GM20000 (cell line): ENCODE measurements at regions not wholly inside any gene's neighbourhood (a gene's known extent, or its start where the extent isn't known, plus 50 kb on each side); places are given as distances from the start of the nearest gene placed in this dataset.
"Not testable (repeated sequence)": the region's sequence is repeated elsewhere in the genome, so short reads cannot be mapped to it uniquely, and the experiment has no call there.

ENCODE experiments used
- DNase-seq: peaks from one replicate; pipeline ENCODE4 v3.0.0; 2012; ENCODE audit warnings: low spot score
- CTCF ChIP-seq: IDR thresholded peaks from 2 replicates; pipeline ENCODE4 v1.5.1; 2012; ENCODE audit warnings: mild to moderate bottlenecking, control low read depth; ENCODE audit errors: extremely low read depth, missing control alignments

DNA sequence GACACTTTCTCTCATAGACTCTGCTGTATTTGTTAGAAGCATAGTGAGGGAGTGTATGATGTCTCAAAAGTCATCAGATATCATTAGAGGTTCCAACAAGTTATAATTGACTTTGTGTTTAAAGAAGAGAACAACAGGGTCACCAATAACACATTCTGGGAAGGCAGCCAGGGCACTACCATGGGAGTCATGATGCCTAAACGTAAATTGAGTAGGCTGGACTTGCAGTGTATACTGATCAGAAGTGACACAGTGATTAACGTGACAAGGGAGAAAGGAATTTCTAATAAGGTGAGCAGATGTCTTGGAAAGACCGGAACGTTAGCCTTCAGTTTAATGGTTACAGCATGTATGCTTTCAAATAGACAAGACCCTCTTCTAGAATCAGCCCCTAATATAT is 973.2 kb downstream of the NCAM2 start:
- no peak for DNase-seq
- TF ChIP-seq CTCF = no peak

DNA sequence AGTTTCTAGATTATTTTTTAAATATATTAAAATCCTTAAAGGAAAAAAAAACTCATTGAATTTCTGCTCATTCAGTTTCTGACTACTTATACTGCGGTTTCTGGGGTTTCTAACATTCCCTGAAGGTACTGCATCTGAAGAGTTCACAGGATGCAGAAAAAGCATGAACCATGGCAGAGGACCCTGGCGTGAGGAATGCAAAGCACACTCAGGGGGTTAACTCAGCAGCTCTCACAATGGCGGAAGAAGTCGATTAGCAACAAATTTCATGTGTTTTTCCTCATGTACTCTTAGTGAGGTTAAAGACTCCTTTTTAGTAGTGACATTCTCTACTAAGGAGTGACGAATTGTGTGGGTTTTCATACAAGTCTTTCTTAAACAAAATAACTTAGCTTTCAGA is 975.6 kb downstream of the NCAM2 start:
- DNase-seq = no peak
- no peak for TF ChIP-seq CTCF

- no peak for TF ChIP-seq CTCF
- no peak for DNase-seq
Observed at GRCh38 chr21:21996891-21997290, 998.7 kb downstream of the NCAM2 start.

DNA sequence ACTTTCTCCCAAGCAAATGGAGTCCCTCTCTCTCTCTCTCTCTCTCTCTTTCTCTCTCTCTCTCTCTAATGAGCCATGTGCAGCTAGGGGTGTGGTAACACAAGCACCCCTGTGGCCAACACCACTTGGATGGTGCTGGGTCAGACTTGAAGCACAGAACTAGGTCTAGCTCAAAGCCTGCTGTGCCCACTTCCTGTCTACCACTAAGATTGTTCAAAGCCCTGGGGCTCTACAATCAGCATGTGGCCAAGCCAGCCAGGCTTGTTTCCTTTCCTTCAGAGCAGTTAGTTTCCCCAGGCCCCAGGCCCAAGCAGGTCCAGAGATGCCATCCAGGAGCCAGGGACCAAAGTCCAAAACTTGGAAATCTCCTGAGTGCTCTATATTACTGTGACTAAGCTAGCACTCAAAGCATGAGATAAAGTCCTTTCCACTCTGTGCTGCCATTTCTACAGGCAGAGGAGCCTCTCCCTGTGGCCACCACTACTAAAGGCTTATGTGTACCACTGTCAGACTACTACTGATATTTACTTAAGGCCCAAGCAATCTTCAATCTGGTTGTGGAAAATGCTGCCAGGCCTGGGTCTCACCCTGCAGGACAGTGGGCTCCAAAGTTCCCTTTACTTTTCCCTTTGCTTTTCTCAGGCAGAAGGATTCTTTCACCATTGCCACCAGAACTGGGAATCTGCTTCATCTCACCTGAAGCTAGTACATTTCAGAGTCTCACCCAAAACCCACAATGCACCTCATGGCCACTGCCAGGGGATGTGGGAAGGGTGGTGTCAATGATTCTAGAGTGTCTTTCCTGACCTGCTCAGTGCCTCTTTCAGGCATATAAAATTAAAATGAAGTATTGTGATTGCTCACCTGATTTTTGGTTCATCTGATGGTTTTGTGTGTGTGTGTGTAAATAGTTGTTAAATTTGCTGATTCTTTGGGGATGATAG is 999.5 kb downstream of the NCAM2 start:
- no peak for DNase-seq

DNA sequence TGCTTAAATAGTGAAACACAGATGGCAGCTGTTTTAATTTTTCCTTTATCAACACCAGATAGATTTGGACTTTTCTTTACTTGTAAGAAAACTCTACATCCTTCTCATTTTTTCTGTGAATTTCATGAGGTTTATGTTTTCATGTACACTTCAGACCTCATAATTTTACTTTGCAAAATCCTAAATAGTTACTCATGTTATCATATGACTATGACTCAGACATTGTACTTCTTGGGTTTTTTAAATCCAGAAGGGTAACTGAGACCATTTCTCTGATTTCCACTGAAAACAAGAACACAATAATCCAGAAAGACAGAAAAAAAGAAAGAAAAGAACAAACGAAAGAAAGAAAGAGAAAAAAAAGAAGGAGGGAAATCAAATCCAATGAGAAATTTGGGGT is 1021.6 kb downstream of the NCAM2 start:
- no peak for TF ChIP-seq CTCF

More for the DNA sequence above, 999.5 kb downstream of the NCAM2 start:
- no peak for TF ChIP-seq CTCF

GRCh38 chr21:22020221-22020620 is 1022.0 kb downstream of the NCAM2 start:
- no peak for TF ChIP-seq CTCF
- no peak for DNase-seq

More for the DNA sequence above, 1021.6 kb downstream of the NCAM2 start:
- DNase-seq = no peak

DNA sequence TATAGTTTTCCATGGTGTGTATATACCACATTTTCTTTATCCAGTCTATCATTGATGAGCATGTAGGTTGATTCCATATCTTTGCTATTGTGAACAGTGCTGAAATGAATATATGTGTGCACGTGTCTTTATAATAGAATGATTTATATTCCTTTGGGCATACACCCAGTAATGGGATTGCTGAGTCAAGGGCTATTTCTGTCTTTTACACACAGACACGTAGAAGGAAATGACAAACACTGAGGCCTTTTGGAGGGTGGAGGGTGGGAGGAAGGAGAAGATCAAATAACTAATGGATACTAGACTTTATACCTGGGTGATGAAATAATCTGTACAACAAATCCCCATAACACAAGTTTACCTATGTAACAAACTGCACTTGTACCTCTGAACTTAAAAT is 1025.7 kb downstream of the NCAM2 start:
- not testable (repeated sequence) for DNase-seq

DNA sequence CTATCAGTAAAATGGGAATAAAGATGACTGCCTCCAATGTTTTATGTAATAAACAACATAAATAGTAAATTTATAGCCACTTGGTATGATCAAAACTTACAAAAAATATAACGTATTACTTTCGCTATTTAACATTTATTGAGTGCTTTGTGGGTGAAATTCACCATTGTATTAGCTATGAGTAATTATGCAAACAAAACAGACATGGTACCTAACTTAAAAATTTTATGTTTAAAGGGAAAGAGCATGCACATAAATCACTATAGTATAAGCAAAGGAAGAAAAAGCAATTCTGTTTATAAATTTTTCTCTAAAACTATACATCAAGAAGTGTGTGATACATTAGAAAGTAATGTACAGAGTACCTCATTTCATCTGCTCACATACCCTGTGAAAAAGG is 1046.2 kb downstream of the NCAM2 start:
- DNase-seq = no peak
- no peak for TF ChIP-seq CTCF
